H9 (cell line): ENCODE measurements at regions not wholly inside any gene's neighbourhood (a gene's known extent, or its start where the extent isn't known, plus 50 kb on each side); places are given as distances from the start of the nearest gene placed in this dataset.

Experiments used
- DNase-seq: peaks from one replicate; pipeline ENCODE4 v3.0.0-alpha.2; 2017
- H2AFZ ChIP-seq: one replicate; pipeline ENCODE4 v1.6.1; 2013; ENCODE audit warnings: mild to moderate bottlenecking, low read length, control low read depth, moderate library complexity
- H2AK5ac ChIP-seq: 2 replicates; pipeline ENCODE4 v1.6.1; 2013; ENCODE audit warnings: low read length, control low read depth, mixed read lengths; ENCODE audit not compliant: insufficient read length
- H2BK120ac ChIP-seq: one replicate; pipeline ENCODE4 v1.6.1; 2013; ENCODE audit warnings: low read depth, mild to moderate bottlenecking, low read length, control low read depth, inconsistent platforms; ENCODE audit not compliant: poor library complexity, severe bottlenecking
- H2BK12ac ChIP-seq: 2 replicates; pipeline ENCODE4 v1.6.1; 2013; ENCODE audit warnings: low read length, control low read depth, mixed read lengths, low read depth; ENCODE audit not compliant: insufficient read length
- H2BK15ac ChIP-seq: 2 replicates; pipeline ENCODE4 v1.6.1; 2013; ENCODE audit warnings: low read depth, low read length, control low read depth
- H2BK20ac ChIP-seq: one replicate; pipeline ENCODE4 v1.6.1; 2013; ENCODE audit warnings: low read depth, mild to moderate bottlenecking, low read length, control low read depth, inconsistent platforms; ENCODE audit not compliant: poor library complexity, severe bottlenecking
- H2BK5ac ChIP-seq: 2 replicates; pipeline ENCODE4 v1.6.1; 2013; ENCODE audit warnings: low read length, control low read depth, mixed read lengths; ENCODE audit not compliant: insufficient read length
- H3K14ac ChIP-seq: 2 replicates; pipeline ENCODE4 v1.6.1; 2013; ENCODE audit warnings: low read length, control low read depth; ENCODE audit not compliant: insufficient read depth
- H3K18ac ChIP-seq: 2 replicates; pipeline ENCODE4 v1.6.1; 2013; ENCODE audit warnings: low read depth, mild to moderate bottlenecking, mixed read lengths, low read length, control low read depth; ENCODE audit not compliant: insufficient read length
- H3K23ac ChIP-seq: 2 replicates; pipeline ENCODE4 v1.6.1; 2013; ENCODE audit warnings: low read length, control low read depth, mixed read lengths, low read depth; ENCODE audit not compliant: insufficient read length
- H3K23me2 ChIP-seq: 2 replicates; pipeline ENCODE4 v1.6.1; 2013; ENCODE audit warnings: low read depth, mild to moderate bottlenecking, mixed read lengths, low read length, control low read depth; ENCODE audit not compliant: insufficient read length, poor library complexity, severe bottlenecking
- H3K27ac ChIP-seq: 2 replicates; pipeline ENCODE4 v1.5.1; 2013; ENCODE audit warnings: low read length, control low read depth, mixed read lengths, low read depth; ENCODE audit not compliant: insufficient read length
- H3K27me3 ChIP-seq: 2 replicates; pipeline ENCODE4 v1.6.1; 2013; ENCODE audit warnings: low read length, control low read depth, inconsistent platforms; ENCODE audit not compliant: insufficient read depth
- H3K4ac ChIP-seq: 2 replicates; pipeline ENCODE4 v1.6.1; 2013; ENCODE audit warnings: low read depth, mild to moderate bottlenecking, control low read depth, inconsistent platforms, low read length, moderate library complexity
- H3K4me1 ChIP-seq: 2 replicates; pipeline ENCODE4 v1.6.1; 2013; ENCODE audit warnings: low read length, control low read depth, inconsistent platforms; ENCODE audit not compliant: insufficient read depth
- H3K4me2 ChIP-seq: 2 replicates; pipeline ENCODE4 v1.6.1; 2013; ENCODE audit warnings: low read length, control low read depth, mixed read lengths; ENCODE audit not compliant: insufficient read length, insufficient read depth
- H3K56ac ChIP-seq: 2 replicates; pipeline ENCODE4 v1.6.1; 2013; ENCODE audit warnings: low read depth, mild to moderate bottlenecking, mixed read lengths, low read length, control low read depth; ENCODE audit not compliant: insufficient read length
- H3K79me1 ChIP-seq: 2 replicates; pipeline ENCODE4 v1.6.1; 2013; ENCODE audit warnings: low read depth, mild to moderate bottlenecking, moderate library complexity, low read length, control low read depth, inconsistent platforms; ENCODE audit not compliant: insufficient read depth, poor library complexity, severe bottlenecking
- H3K79me2 ChIP-seq: 2 replicates; pipeline ENCODE4 v1.6.1; 2013; ENCODE audit warnings: low read length, control low read depth, inconsistent platforms; ENCODE audit not compliant: insufficient read depth
- H3K9ac ChIP-seq: 2 replicates; pipeline ENCODE4 v1.6.1; 2013; ENCODE audit warnings: low read length, control low read depth, mixed read lengths; ENCODE audit not compliant: insufficient read length; ENCODE audit errors: extremely low read depth
- H3K9me3 ChIP-seq: one replicate; pipeline ENCODE4 v1.6.1; 2013; ENCODE audit warnings: low read depth, low read length, inconsistent platforms; ENCODE audit not compliant: control insufficient read depth
- H3T11ph ChIP-seq: one replicate; pipeline ENCODE4 v1.6.1; 2013; ENCODE audit warnings: mild to moderate bottlenecking, low read length, control low read depth, inconsistent platforms
- H4K20me1 ChIP-seq: one replicate; pipeline ENCODE4 v1.6.1; 2013; ENCODE audit not compliant: control insufficient read depth, insufficient read length, insufficient read depth
- H4K5ac ChIP-seq: 2 replicates; pipeline ENCODE4 v1.6.1; 2013; ENCODE audit warnings: low read depth, mild to moderate bottlenecking, mixed read lengths, low read length, control low read depth; ENCODE audit not compliant: insufficient read length
- H4K8ac ChIP-seq: replicated peaks from 2 replicates; pipeline ENCODE4 v1.6.1; 2013; ENCODE audit warnings: low read length, control low read depth, mixed read lengths, low read depth; ENCODE audit not compliant: insufficient read length
- H4K91ac ChIP-seq: 2 replicates; pipeline ENCODE4 v1.6.1; 2013; ENCODE audit warnings: low read depth, mild to moderate bottlenecking, moderate library complexity, mixed read lengths, low read length, control low read depth; ENCODE audit not compliant: insufficient read length
- H3K27ac Mint-ChIP-seq, 3 experiments: 2 replicates in 2 of 3; 3 replicates in 1 of 3; pipeline ENCODE4 v1.8.0; 2020 to 2021; ENCODE audit warnings: mixed read lengths in 3 of 3, mild to moderate bottlenecking in 1 of 3, moderate library complexity in 1 of 3
- H3K27me3 Mint-ChIP-seq: 2 replicates; pipeline ENCODE4 v1.8.0; 2021; ENCODE audit warnings: low read depth, mild to moderate bottlenecking, moderate library complexity, mixed read lengths
- H3K36me3 Mint-ChIP-seq, 3 experiments: 2 replicates in 2 of 3; 3 replicates in 1 of 3; pipeline ENCODE4 v1.8.0; 2020 to 2021; ENCODE audit warnings: low read depth in 3 of 3, mixed read lengths in 3 of 3; ENCODE audit not compliant: insufficient read depth in 1 of 3
- H3K4me1 Mint-ChIP-seq, 2 experiments: 2 replicates each; pipeline ENCODE4 v1.8.0; 2020; ENCODE audit warnings: mixed read lengths in 2 of 2
- H3K4me3 Mint-ChIP-seq, 2 experiments: 2 replicates in 1 of 2; 3 replicates in 1 of 2; pipeline ENCODE4 v1.8.0; 2020 to 2021; ENCODE audit warnings: mild to moderate bottlenecking in 2 of 2, mixed read lengths in 2 of 2, moderate library complexity in 1 of 2
- H3K9me3 Mint-ChIP-seq, 2 experiments: 2 replicates in 1 of 2; 3 replicates in 1 of 2; pipeline ENCODE4 v1.8.0; 2020; ENCODE audit warnings: mild to moderate bottlenecking in 2 of 2, mixed read lengths in 2 of 2, moderate library complexity in 1 of 2
- CTCF ChIP-seq: fragments of 200-600 bp; sonication (generic); conservative IDR thresholded peaks from 3 replicates; pipeline ENCODE4 v1.8.0; 2021; ENCODE audit warnings: antibody characterized with exemption, mild to moderate bottlenecking
- WGBS: extraction: QIAGEN DNeasy Blood & Tissue Kit; methylation state at CpG from one replicate; pipeline ENCODE4 v1.1.7; 2013; ENCODE audit warnings: missing lambda C conversion rate, low lambda C conversion rate, mixed read lengths; ENCODE audit not compliant: insufficient read length; ENCODE audit errors: extremely low coverage; 5-methylcytosine and 5-hydroxymethylcytosine counted together

- no peak for TF ChIP-seq CTCF
- Mint-ChIP-seq H3K4me1 (peaks cover 3 to 4% of the 10 kb centered on the region in 2 experiments; a peak in 3 of 4 replicates), H3K9me3 (peaks cover 0 to 5% of the 10 kb centered on the region in 2 experiments; a peak in 1 of 5 replicates), H3K4me3 (no peak overlapping the region), H3K36me3 (no peaks in the 10 kb centered on the region), H3K27ac (no peak overlapping the region), H3K27me3 (peaks cover 1% of the 10 kb centered on the region; the same call in 1 of the 2 replicates)
- Histone ChIP-seq H3K27me3 (no peaks in the 10 kb centered on the region), H3K23me2 (no peaks in the 10 kb centered on the region), H3K14ac (no peak overlapping the region), H2BK12ac (no peak overlapping the region), H3K23ac (no peak overlapping the region), H4K5ac (no peak overlapping the region), H2BK15ac (no peak overlapping the region), H3K4ac (no peak overlapping the region), H3K27ac (no peak overlapping the region), H3K4me2 (no peak overlapping the region), H2BK5ac (no peak overlapping the region), H4K91ac (no peak overlapping the region), H2AFZ (no peak overlapping the region), H3K18ac (no peak overlapping the region), H3K9me3 (no peaks in the 10 kb centered on the region), H2AK5ac (no peak overlapping the region), H3T11ph (no peak overlapping the region), H4K8ac (no peak overlapping the region), H3K79me2 (no peaks in the 10 kb centered on the region), H2BK120ac (no peak overlapping the region), H3K9ac (no peak overlapping the region), H3K79me1 (no peaks in the 10 kb centered on the region), H3K4me1 (no peaks in the 10 kb centered on the region), H3K56ac (no peak overlapping the region), H2BK20ac (no peak overlapping the region), H4K20me1 (no peaks in the 10 kb centered on the region)
- no CpG with 5 or more reads among the region's 3 CpGs for WGBS
- no peak for DNase-seq
Measured at GRCh38 chr20:40494248-40494647, 194.8 kb downstream of the MAFB start.
